Smooth muscle cell (in vitro differentiated cells): ENCODE measurements at regions not wholly inside any gene's neighbourhood (a gene's known extent, or its start where the extent isn't known, plus 50 kb on each side); places are given as distances from the start of the nearest gene placed in this dataset.

ENCODE experiments used
- DNase-seq: peaks from one replicate; lab custom pipeline; 2025; ENCODE audit not compliant: unreplicated experiment; lab: John Stamatoyannopoulos, UW
- H2AFZ ChIP-seq: fragments of 200-600 bp; sonication (generic); 2 replicates; pipeline ENCODE4 v1.6.0; 2016; ENCODE audit warnings: antibody characterized with exemption, low read depth, mild to moderate bottlenecking
- H3F3A ChIP-seq: fragments of 200-600 bp; sonication (generic); 2 replicates; pipeline ENCODE4 v1.6.0; 2017; ENCODE audit warnings: antibody characterized with exemption, low read depth
- H3K27ac ChIP-seq: fragments of 200-600 bp; sonication (generic); 2 replicates; pipeline ENCODE4 v1.5.1; 2016; ENCODE audit warnings: low read depth, mild to moderate bottlenecking
- H3K27me3 ChIP-seq: fragments of 200-600 bp; sonication (generic); 2 replicates; pipeline ENCODE4 v1.6.1; 2016; ENCODE audit warnings: low read depth, mild to moderate bottlenecking
- H3K36me3 ChIP-seq: fragments of 200-600 bp; sonication (generic); 2 replicates; pipeline ENCODE4 v1.5.1; 2016; ENCODE audit warnings: low read depth
- H3K4me1 ChIP-seq: fragments of 200-600 bp; sonication (generic); 2 replicates; pipeline ENCODE4 v1.5.1; 2016; ENCODE audit warnings: low read depth
- H3K4me2 ChIP-seq: fragments of 200-600 bp; sonication (generic); 2 replicates; pipeline ENCODE4 v1.6.0; 2016; ENCODE audit warnings: mild to moderate bottlenecking
- H3K4me3 ChIP-seq: fragments of 200-600 bp; sonication (generic); 2 replicates; pipeline ENCODE4 v1.5.1; 2016; ENCODE audit warnings: mild to moderate bottlenecking
- H3K79me2 ChIP-seq: fragments of 200-600 bp; sonication (generic); 2 replicates; pipeline ENCODE4 v1.6.0; 2016; ENCODE audit warnings: low read depth, mild to moderate bottlenecking
- H3K9ac ChIP-seq: fragments of 200-600 bp; sonication (generic); 2 replicates; pipeline ENCODE4 v1.6.0; 2016; ENCODE audit warnings: low read depth
- H3K9me3 ChIP-seq: fragments of 200-600 bp; sonication (generic); replicated peaks from 2 replicates; pipeline ENCODE4 v1.5.1; 2016; ENCODE audit warnings: low read depth
- H4K20me1 ChIP-seq: fragments of 200-600 bp; sonication (generic); 2 replicates; pipeline ENCODE4 v1.6.0; 2016; ENCODE audit warnings: low read depth
- WGBS: methylation state at CpG from one replicate; pipeline ENCODE4 v1.1.7; 2016; ENCODE audit warnings: low lambda C conversion rate; 5-methylcytosine and 5-hydroxymethylcytosine counted together
- TF ChIP-seq, protein P1 (sequence below): fragments of 200-600 bp; sonication (generic); IDR thresholded peaks from 2 replicates; pipeline ENCODE4 v1.5.1; 2017; ENCODE audit warnings: borderline replicate concordance, mild to moderate bottlenecking, antibody characterized with exemption; ENCODE audit not compliant: insufficient read depth, poor library complexity, severe bottlenecking

DNA sequence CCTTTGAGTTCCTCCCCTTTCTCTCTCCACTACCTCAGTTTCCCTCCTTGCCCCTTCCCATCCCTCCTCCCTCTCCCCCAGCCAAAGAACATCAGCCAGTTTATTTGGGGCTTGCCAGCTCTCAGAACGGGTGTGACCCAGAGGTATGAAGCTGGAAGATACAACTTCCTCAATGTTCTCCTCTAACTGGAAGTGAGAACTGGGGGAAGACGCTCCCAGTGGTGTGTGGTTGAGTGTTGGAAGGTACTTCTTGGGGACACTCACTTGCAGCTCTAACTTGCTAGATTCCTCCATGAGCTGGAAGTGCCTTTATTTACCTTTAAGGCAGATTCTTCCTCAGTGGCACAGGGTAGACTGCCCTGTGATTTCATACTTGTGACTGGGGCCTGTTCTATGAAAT is 110.5 kb upstream of the HABP2 start:
- H3K36me3 ChIP-seq = no peaks in the 10 kb centered on the region
- no peaks in the 10 kb centered on the region for H3K79me2 ChIP-seq
- H3K4me3 ChIP-seq = no peak overlapping the region
- no peaks in the 10 kb centered on the region for H4K20me1 ChIP-seq
- no peak overlapping the region for H2AFZ ChIP-seq
- WGBS = 94% methylated on average over 2 of the region's 2 CpGs
- no peak overlapping the region for H3K9ac ChIP-seq
- DNase-seq = no peak
- no peaks in the 10 kb centered on the region for H3K9me3 ChIP-seq
- H3K27ac ChIP-seq = no peak overlapping the region
- H3K4me2 ChIP-seq = no peak overlapping the region
- TF ChIP-seq, protein P1, sequence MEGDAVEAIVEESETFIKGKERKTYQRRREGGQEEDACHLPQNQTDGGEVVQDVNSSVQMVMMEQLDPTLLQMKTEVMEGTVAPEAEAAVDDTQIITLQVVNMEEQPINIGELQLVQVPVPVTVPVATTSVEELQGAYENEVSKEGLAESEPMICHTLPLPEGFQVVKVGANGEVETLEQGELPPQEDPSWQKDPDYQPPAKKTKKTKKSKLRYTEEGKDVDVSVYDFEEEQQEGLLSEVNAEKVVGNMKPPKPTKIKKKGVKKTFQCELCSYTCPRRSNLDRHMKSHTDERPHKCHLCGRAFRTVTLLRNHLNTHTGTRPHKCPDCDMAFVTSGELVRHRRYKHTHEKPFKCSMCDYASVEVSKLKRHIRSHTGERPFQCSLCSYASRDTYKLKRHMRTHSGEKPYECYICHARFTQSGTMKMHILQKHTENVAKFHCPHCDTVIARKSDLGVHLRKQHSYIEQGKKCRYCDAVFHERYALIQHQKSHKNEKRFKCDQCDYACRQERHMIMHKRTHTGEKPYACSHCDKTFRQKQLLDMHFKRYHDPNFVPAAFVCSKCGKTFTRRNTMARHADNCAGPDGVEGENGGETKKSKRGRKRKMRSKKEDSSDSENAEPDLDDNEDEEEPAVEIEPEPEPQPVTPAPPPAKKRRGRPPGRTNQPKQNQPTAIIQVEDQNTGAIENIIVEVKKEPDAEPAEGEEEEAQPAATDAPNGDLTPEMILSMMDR = no peak
- no peaks in the 10 kb centered on the region for H3F3A ChIP-seq
- no peaks in the 10 kb centered on the region for H3K4me1 ChIP-seq
- H3K27me3 ChIP-seq = peaks cover 6% of the 10 kb centered on the region

DNA sequence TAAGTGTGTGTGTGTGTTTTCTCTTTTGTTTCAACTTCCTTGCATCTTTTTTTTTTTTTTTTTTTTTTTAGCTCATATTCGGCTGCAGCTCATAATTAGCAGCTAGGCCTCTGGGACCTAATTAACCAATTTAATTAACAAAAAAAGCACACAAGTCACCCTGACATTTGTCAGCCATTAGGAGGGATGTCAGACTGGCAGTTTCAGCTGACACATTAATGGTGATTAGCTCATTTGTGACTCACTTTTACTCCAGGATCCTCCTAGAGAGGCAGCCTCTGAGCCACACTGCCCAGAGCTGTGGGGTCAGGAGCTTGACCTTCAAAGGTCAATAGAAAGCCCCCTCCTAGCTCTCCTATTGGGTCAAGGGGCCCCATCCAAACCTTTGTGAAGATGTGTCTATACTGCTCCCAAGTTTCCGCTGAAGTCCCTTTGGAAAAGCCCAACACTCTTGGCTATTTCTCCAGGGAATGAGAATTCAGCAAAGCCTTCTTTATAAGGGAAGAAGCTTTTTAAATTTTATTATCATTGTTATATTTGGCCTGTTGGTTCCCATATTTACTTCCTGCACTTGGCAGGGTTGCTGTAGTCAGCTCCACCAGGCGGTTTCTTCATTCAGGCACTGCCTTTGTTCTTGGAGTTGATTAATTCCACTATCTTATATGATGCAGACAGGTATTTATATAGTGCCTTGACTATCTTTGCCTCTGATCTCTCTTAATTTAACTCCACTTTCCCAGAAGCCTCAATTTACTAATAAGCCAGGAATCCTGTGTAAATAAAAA is 109.5 kb upstream of the HABP2 start:
- H3K9ac ChIP-seq = no peak overlapping the region

DNA sequence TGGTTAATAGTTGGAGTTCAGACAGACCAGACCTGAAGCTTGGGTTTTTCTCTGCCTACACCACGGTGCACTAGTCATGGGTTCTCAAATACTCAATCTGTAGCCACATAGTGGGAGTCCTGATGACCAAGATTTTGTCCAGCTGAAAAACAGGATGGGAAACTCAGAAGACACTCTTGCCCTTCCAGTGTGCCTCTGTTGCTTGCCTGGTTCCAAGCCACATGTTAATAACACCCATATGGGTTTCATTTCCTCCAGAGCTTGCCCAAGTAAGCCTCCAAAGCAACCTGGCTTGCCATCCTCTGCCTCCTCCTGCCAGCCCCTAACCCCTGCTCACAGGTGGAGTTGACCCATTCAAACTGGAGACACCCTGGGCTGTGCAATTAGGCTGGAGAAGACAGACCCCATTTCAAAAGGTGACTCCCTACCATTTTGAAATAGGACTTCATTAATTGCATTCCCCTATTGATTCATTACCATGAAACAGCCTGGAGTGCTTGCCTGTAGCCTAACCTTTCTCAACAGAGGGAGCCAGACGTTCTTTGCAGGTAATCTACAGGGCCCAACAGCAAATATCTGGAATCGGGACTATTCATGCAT is 108.0 kb upstream of the HABP2 start:
- H3K4me2 ChIP-seq = no peak overlapping the region
- no peak overlapping the region for H3K27ac ChIP-seq
- H3K4me1 ChIP-seq = no peaks in the 10 kb centered on the region
- WGBS = 84% methylated on average over 3 of the region's 3 CpGs
- no peaks in the 10 kb centered on the region for H3K79me2 ChIP-seq
- H3K27me3 ChIP-seq = peaks cover 26% of the 10 kb centered on the region
- H4K20me1 ChIP-seq = no peaks in the 10 kb centered on the region
- TF ChIP-seq, protein P1 = no peak
- no peak overlapping the region for H3K4me3 ChIP-seq
- H3F3A ChIP-seq = no peaks in the 10 kb centered on the region
- DNase-seq = no peak
- no peaks in the 10 kb centered on the region for H3K36me3 ChIP-seq
- H2AFZ ChIP-seq = no peak overlapping the region
- H3K9me3 ChIP-seq = no peaks in the 10 kb centered on the region
- H3K9ac ChIP-seq = no peak overlapping the region

More for the DNA sequence above, 109.5 kb upstream of the HABP2 start:
- no peaks in the 10 kb centered on the region for H3K4me1 ChIP-seq
- no peaks in the 10 kb centered on the region for H3K79me2 ChIP-seq
- H3K4me2 ChIP-seq = no peak overlapping the region
- no peak overlapping the region for H3K27ac ChIP-seq
- H3F3A ChIP-seq = no peaks in the 10 kb centered on the region
- no peaks in the 10 kb centered on the region for H3K36me3 ChIP-seq
- TF ChIP-seq, protein P1 = no peak
- 84% methylated on average over 3 of the region's 3 CpGs for WGBS
- peaks cover 12% of the 10 kb centered on the region for H3K27me3 ChIP-seq
- no peaks in the 10 kb centered on the region for H4K20me1 ChIP-seq
- DNase-seq = no peak
- H3K9me3 ChIP-seq = no peaks in the 10 kb centered on the region
- no peak overlapping the region for H3K4me3 ChIP-seq
- H2AFZ ChIP-seq = no peak overlapping the region
